Glomerular visceral epithelial cell (primary cell): ENCODE measurements at regions not wholly inside any gene's neighbourhood (a gene's known extent, or its start where the extent isn't known, plus 50 kb on each side); places are given as distances from the start of the nearest gene placed in this dataset.

Experiments
- DNase-seq: peaks from one replicate; pipeline ENCODE4 v3.0.0-alpha.2; 2016; ENCODE audit errors: extremely low spot score

DNA sequence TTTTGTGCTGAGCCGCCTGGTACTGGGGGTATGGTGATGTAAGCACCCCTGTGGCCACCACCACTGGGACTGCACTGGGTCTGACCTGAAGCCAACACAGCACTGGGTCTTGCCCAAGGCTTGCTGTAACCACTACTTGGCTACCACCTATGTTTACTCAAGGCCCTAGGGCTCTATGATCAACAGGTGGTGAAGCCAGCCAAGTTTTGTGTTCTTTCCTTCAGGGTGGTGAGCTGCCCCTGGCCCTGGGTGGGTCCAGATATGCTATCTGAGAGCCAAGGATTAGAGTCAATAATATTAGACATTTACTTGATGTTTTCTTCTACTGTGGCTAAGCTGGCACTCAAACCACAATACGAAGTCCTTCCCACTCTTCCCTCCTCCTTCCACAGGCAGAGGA, 55.1 kb upstream of the PAGE4 start:
- DNase-seq: no peak

DNA sequence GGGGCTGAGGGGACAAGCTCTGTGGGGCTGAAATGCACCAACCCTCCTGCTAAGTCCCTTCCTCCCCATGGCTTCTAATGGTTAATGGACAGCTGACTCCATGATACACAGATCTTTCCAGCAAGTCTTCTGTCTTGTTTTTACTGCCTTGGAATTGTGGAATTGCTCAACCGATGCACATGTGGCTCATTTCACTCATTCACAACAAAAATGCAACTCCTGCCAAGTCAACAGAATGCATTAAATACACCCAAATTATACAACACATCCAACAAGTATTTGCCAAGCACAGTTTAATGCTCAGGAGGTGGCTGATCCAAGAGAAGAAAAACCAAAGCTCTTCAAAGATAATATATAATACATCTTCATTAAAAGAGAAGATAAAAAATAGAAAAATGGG, 61.9 kb upstream of the PAGE4 start:
- DNase-seq: no peak

DNA sequence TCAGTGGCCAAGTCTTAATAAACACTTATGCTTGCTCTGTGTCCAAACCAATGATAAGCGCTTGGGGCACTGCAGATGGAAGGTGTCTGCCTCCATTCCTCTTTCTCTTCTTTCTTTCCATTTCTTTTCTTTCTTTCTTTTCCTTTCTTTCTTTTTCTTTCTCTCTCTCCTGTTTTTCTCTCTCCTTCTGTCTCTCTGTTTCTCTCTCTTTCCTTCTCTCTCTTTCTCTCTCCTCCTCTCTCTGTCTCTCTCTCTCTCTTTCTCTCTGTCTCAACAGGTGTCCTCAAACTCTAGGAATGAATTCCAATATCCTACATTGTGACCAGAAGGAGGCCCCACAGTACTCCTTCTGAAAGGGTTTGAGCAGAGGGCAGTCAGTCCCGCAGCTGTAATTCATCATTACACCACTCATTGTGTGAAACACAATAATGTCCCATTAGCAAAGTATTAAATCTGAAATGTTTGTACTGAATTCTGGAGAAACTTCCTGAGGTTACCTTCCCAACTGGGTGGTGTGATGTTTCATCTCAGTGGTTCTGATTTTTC, 66.5 kb upstream of the PAGE1 start:
- DNase-seq: no peak

DNA sequence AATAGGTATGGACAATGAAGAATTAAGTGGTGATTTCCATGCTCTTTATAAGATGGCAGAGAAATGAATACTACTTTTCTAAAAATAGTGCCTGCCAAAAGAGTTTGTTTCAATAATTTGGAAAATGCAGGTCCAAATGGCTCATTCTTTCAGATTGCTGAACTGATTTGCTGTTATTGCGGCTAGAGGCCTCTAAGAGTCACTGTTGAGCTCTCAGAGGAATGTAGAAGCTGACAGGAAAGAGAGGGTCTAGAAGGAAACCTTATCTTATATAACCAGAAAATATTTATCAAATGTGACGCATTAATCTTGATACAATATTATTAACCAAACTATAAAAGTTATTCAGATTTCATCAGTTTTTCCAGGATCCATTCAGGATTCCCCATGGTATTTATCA, 65.7 kb upstream of the PAGE1 start:
- DNase-seq: no peak

DNA sequence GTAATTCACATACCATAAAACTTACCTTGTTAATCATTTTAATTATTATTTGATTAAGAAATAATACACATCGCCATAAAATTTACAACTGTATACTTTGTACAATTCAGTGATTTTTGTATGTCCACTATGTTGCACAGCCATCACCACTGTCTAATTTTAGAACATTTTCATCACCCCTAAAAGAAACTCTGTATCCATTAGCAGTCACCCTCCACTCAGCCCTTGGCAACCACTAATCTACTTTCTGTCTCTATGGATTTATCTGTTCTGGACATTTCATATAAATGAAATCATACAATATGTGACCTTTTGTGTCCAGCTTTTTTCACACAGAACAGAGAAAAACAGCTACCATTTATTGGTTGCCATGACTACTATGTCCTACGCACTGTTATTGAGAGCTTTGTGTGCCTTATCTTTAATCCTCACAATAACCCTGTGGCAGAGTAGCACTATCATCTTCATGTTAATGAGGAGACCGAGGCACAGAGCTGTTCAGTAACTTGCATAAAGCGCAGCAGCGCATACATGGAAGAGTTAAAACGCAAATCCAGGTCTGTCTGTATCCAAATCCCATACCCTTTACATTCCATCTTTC, 64.6 kb upstream of the PAGE1 start:
- no peak for DNase-seq

DNA sequence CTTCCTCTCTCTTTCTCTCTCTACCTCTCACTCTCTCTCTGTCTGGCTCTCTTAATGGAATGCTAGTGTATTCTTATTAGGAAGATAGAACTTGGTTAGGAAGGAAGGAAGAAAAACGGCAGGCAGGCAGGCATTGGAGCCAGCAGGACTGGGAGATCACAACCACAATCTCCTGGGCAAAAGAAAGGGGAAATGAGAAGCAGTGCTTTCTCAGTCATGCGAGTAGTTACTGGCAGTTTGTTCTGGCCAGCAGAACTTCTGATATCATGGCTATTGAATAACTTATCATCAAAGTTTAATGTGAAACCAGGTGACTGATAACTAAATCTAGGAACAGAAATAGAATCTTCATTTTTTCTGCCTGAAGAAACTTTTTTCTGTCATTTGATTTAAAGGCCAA, 60.9 kb upstream of the PAGE1 start:
- no peak for DNase-seq

DNA sequence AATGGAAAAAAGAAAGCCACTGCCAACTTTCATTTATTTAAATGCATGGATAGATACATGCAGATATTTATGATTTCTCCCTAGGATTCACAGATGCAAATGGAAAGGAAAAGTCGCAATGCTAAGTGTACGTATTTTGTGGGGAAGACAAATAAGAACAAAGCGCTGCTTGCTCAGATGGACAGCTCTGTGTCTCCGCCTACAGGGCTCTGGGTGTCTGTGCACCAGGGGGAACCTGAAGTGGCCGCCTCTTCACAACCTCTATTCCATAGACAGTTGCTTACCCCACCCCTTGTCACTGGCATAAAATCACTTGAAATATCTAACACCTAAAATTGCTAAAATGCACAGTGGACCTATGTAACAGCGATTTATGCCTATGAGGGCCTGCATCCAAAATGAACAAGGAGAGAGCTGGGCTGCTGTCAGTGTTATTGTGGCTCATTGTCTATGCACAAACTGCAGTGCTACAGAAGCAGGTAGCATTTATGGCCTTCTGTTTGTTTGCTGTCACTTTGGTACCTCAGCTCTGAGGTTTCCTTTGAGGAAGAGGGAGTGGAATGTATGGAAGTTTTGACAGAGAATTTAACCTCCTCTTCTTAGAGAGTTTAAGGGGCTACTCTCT, 58.6 kb upstream of the PAGE1 start:
- DNase-seq: peak; percentile 17

DNA sequence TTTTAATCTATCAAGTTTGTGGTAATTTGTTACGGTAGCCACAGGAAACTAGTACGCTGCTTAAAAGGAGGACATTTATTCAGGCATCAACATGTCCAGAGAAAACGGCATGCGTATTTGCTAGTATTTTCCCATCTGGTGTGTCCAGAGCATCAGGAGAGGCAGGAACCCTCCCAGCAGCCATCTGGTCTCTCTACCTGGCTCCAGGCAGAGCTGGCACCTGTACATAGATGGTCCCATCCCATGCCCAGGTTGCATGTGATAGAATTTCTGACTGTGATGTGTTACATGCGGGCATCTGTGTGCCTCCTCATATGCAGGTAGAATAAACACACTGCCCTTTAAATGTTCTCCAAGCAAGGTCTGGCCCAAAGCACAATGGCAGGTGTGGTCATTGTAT, 57.9 kb upstream of the PAGE1 start:
- DNase-seq: no peak

DNA sequence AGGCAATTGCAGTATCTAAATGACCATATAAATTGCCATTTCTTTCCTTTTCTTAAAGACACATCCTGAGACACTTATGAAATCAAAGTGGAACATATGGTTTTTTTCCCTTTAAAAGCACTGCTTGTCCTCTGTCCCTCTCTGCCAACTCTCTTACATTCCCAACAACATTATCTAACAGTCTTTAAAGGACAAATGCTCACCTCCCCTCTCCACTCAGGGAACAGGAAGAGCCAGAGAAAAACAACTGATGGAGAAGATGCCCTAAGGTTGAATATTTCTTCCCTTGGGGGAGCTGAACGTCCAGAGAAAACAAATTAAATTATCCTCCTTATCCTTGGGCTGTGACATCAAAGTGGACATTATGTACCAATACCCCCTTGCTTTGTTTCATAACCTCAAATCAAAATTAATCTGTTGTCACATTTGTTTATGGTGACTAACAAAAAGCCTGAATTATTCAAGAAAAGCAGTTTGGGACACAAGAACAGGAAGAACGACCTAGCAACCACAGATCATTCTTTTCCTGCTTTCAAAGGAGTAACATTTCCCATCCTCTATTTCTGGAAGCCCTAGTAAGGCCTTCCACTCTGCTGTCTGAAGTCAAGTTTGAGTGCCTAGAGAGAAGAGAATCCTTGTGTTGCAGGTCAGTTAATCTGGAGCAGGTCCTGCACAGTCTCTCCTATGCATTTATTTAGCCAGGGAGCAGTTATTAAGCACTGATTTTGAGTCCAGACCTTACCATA, 52.6 kb upstream of the PAGE1 start:
- DNase-seq: no peak

DNA sequence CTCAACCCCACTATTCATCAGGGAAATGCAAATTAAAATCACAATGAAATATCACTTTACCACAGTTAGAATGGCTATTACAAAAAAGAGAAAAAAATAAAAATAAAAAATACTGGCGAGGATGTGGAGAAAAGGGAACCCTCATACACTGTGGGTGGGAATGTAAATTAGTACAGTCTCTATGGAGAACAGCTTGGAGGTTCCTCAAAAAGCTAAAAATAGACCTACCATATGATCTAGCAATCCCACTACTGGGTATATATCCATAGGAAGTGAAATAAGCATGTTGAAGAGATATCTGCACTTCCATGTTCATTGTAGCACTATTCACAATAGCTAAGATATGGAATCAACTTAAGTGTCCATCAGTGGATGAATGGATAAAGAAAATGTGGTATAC, 50.5 kb upstream of the PAGE1 start:
- no peak for DNase-seq
